Breast epithelium (tissue), 4 donors: ENCODE measurements at regions not wholly inside any gene's neighbourhood (a gene's known extent, or its start where the extent isn't known, plus 50 kb on each side); places are given as distances from the start of the nearest gene placed in this dataset.

Source experiments
- DNase-seq, 2 donors: peaks; one replicate each; pipeline ENCODE4 v3.0.0-alpha.2; 2019; ENCODE audit warnings: low spot score in 2 of 2
- H3K27ac ChIP-seq, 2 donors: fragments of 200-600 bp; sonication (generic) in 1 of 2; one replicate each; pipeline ENCODE4 v1.5.1; 2016 to 2019; ENCODE audit warnings: mild to moderate bottlenecking in 1 of 2
- H3K27me3 ChIP-seq, 2 donors: fragments of 200-600 bp; sonication (generic) in 1 of 2; one replicate each; pipeline versions ENCODE4 v1.5.1 to v1.6.0; 2017 to 2019; ENCODE audit warnings: control low read depth in 1 of 2, mild to moderate bottlenecking in 1 of 2
- H3K36me3 ChIP-seq: fragments of 200-600 bp; one replicate; pipeline ENCODE4 v1.5.1; 2019
- H3K4me1 ChIP-seq, 2 donors: fragments of 200-600 bp; sonication (generic); one replicate each; pipeline ENCODE4 v1.5.1; 2016 to 2019; ENCODE audit warnings: control low read depth in 1 of 2
- H3K4me3 ChIP-seq, 3 donors: fragments of 200-600 bp; sonication (generic); 1 replicate in 2 of 3; 2 replicates in 1 of 3; pipeline ENCODE4 v1.5.1; 2016 to 2019; ENCODE audit warnings: mild to moderate bottlenecking in 3 of 3, moderate library complexity in 2 of 3
- H3K9me3 ChIP-seq, 2 donors: fragments of 200-600 bp; sonication (generic) in 1 of 2; one replicate each; pipeline ENCODE4 v1.5.1; 2016 to 2019; ENCODE audit warnings: control low read depth in 1 of 2
- POLR2A ChIP-seq: fragments of 450-650 bp; IDR thresholded peaks from one replicate; pipeline ENCODE4 v1.6.1; 2016; ENCODE audit warnings: antibody characterized with exemption, mild to moderate bottlenecking, moderate library complexity
- POLR2AphosphoS5 ChIP-seq, 3 donors: sonication (generic); formaldehyde crosslinking; IDR thresholded peaks; one replicate each; pipeline ENCODE4 v1.6.1; 2017; ENCODE audit warnings: antibody characterized with exemption in 3 of 3
- intact Hi-C: fragments of 100-400 bp; cut with DNase I; formaldehyde crosslinking; loops from one replicate; pipeline ENCODE4 v1.15.1; 2023; ENCODE audit warnings: low total_unique reads
- TF ChIP-seq, protein P1 (sequence below), 3 donors: fragments of 450-650 bp; IDR thresholded peaks; one replicate each; pipeline ENCODE4 v1.5.1; 2016 to 2017; ENCODE audit warnings: antibody characterized with exemption in 3 of 3, mild to moderate bottlenecking in 3 of 3, moderate library complexity in 3 of 3

DNA sequence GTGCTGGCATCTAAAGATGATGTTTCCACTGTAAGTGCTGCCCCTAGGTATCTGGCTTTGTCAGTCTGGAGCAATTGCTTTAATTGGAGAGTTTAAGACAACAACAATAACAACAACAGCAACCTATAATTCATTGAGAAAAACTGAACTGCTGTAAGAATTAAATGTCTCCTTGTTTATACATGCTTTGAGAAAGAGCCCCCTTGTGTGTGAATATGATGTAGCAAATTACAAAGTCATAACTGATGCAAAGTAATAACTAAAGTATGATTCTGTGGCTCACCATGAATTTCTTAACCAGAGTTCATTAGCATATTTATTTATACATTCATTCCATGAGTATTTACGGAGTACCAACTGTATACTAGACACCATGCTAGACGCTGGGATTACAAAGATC, 59.2 kb upstream of the PRIMA1 start:
- TF ChIP-seq POLR2AphosphoS5 (IDR thresholded peaks at IDR 0.05) = no peak
- TF ChIP-seq, protein P1, sequence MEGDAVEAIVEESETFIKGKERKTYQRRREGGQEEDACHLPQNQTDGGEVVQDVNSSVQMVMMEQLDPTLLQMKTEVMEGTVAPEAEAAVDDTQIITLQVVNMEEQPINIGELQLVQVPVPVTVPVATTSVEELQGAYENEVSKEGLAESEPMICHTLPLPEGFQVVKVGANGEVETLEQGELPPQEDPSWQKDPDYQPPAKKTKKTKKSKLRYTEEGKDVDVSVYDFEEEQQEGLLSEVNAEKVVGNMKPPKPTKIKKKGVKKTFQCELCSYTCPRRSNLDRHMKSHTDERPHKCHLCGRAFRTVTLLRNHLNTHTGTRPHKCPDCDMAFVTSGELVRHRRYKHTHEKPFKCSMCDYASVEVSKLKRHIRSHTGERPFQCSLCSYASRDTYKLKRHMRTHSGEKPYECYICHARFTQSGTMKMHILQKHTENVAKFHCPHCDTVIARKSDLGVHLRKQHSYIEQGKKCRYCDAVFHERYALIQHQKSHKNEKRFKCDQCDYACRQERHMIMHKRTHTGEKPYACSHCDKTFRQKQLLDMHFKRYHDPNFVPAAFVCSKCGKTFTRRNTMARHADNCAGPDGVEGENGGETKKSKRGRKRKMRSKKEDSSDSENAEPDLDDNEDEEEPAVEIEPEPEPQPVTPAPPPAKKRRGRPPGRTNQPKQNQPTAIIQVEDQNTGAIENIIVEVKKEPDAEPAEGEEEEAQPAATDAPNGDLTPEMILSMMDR (IDR thresholded peaks at IDR 0.05) = no peak
- no peak for TF ChIP-seq POLR2A
- Histone ChIP-seq H3K4me3 (no peak overlapping the region), H3K9me3 (no peaks in the 10 kb centered on the region), H3K36me3 (no peaks in the 10 kb centered on the region), H3K27me3 (no peaks in the 10 kb centered on the region), H3K27ac (no peak overlapping the region), H3K4me1 (no peaks in the 10 kb centered on the region)
- no peak for DNase-seq
- intact Hi-C loops = no loop called here

DNA sequence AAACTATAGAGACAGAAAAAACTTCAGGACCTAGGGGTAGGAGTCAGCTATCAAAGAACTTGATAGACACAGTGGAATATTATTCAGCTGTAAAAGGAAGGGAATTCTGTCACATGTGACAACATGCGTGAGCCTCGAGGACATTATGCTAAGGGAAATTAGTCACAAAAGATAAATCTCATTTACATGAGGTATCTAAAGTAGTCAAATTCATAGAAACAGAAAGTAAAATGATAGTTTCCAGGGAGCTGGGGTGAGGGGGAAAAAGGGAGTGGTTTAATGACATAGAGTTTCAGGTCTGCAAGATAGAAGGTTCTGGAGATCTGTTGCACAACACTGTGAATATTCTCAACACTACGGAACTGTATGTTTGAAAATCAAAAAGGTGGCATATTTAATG, 50.0 kb upstream of the PRIMA1 start:
- DNase-seq = no peak
- Histone ChIP-seq H3K9me3 (no peaks in the 10 kb centered on the region), H3K27me3 (no peaks in the 10 kb centered on the region), H3K4me1 (no peaks in the 10 kb centered on the region), H3K36me3 (no peaks in the 10 kb centered on the region), H3K27ac (no peak overlapping the region), H3K4me3 (no peak overlapping the region)
- TF ChIP-seq POLR2AphosphoS5 (IDR thresholded peaks at IDR 0.05) (no peak), POLR2A (no peak)
- TF ChIP-seq, protein P1 (IDR thresholded peaks at IDR 0.05) = no peak
- intact Hi-C loops = no loop called here
